Hematopoietic multipotent progenitor cell treated with erythropoietin and hydrocortisone succinate and interleukin-3 and kit ligand, for 4 days (in vitro differentiated cells): ENCODE measurements at regions not wholly inside any gene's neighbourhood (a gene's known extent, or its start where the extent isn't known, plus 50 kb on each side); places are given as distances from the start of the nearest gene placed in this dataset.
"Not testable (repeated sequence)": the region's sequence is repeated elsewhere in the genome, so short reads cannot be mapped to it uniquely, and the experiment has no call there.

ENCODE experiments used
- DNase-seq: peaks from one replicate; pipeline ENCODE4 v3.0.0-alpha.2; 2015

DNA sequence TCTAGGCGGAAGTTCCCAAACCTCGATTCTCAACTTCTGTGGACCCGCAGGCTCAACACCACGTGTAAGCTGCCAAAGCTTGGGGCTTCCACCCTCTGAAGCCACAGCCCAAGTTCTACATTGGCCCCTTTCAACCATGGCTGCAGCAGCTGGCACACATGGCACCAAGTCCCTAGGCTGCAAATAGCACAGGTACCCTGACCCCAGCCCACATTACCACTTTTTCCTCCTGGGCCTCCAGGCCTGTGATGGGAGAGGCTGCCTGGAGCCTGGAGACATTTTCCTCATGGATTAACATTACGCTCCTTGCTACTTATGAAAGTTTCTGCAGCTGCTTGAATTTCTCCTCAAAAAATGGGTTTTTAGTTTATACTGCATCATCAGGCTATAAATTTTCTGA lies 479.5 kb downstream of the PCDH7 start:
- DNase-seq = no peak

DNA sequence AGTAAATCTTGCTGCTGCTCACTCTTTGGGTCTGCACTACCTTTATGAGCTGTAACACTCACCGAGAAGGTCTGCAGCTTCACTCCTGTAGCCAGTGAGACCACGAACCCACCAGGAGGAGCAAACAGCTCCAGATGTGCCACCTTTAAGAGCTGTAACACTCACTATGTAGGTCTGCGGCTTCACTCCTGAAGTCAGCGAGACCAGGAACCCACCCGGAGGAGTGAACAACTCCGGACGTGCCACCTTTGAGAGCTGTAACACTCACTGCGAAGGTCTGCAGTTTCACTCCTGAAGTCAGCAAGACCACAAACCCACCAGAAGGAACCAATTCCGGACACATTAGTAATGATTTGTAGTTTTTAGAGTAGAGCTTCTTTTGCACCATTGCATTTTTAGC lies 481.9 kb downstream of the PCDH7 start:
- DNase-seq = not testable (repeated sequence)

- no peak for DNase-seq
These were observed 484.7 kb downstream of the PCDH7 start for GRCh38 chr4:31204874-31205273.

DNA sequence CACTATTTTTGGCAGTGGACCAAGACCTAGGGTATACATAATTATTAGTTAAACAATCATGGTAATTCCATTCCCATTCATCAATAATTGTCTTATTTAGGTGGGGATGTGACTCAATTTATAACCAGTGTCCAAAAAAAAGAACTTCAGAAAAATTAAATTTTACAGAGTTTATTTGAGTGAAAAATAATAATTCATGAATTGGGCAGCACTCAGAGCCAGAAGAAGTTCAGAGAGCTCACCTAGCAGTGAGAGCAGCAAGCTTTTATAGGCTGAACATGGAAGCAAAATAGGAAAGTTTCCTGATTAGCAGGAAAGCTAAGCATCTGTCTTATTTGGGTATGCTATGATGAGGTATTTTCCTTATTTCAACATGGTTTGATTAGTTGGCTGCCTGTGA lies 500.8 kb downstream of the PCDH7 start:
- no peak for DNase-seq

GRCh38 chr4:31228068-31228467 lies 507.9 kb downstream of the PCDH7 start:
- DNase-seq = no peak

- no peak for DNase-seq
These were observed 510.4 kb downstream of the PCDH7 start for GRCh38 chr4:31230594-31230993.

DNA sequence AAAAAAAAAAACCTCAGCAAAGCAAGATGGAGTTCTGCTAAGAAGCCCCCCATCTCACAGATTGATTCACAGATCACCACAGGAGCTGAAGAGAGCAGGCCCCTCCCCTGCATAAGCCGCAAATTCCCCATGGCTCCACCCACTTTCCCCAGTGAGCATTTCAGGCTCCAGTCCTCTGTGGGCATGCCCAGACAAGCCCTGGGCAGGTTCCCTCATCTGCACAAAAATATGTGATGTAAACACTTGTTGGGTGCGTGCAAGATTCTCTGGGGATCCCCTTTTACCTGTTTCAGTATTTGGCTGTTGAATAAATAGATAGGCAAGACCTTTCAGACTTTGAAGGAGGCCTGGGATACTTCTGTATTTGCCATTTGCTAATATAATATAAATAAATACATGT lies 514.3 kb downstream of the PCDH7 start:
- no peak for DNase-seq

DNA sequence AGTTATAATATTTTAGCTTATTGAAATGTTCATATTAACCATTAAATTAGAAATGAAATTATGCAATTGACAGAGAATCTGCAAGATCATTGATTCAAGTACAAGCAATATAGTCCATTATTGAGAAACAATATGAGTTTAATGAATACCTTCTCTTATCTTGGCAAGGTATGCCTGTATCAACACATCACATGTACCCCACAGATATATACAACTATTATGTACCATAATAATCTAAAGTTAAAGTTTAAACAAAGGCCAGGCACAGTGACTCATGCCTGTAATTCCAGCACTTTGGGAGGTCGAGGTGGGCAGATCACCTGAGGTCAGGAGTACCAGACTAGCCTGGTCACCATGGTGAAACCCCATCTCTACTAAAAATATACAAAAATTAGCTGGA lies 514.7 kb downstream of the PCDH7 start:
- no peak for DNase-seq

DNA sequence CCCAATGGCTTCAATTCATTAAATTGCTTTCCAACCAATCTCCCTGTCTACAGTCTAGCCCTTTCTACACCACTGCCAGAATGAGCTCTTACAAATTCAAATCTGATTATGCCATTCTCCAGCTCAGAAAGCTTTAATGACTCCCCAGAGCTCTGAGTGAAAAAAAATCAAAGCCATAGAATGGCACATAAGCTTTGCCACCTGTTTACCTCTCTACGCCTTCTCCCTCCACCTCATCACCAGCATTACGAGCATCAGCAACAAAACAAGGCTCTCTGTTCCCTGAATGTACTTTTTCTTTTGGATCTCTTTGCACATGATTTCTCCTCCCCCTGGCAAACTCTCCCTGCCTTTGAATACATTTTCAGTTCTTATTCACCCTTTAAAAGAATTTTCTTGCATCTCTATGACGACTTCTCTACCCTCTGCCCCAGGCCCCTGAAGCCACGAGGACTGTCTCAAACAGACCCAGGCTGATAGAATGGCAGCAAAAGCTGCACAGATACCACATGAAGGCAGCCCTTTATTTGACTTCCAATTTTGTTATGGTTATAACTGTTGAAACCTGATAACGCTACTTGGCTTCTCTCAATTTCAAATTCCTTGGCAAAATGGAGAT lies 516.0 kb downstream of the PCDH7 start:
- no peak for DNase-seq

DNA sequence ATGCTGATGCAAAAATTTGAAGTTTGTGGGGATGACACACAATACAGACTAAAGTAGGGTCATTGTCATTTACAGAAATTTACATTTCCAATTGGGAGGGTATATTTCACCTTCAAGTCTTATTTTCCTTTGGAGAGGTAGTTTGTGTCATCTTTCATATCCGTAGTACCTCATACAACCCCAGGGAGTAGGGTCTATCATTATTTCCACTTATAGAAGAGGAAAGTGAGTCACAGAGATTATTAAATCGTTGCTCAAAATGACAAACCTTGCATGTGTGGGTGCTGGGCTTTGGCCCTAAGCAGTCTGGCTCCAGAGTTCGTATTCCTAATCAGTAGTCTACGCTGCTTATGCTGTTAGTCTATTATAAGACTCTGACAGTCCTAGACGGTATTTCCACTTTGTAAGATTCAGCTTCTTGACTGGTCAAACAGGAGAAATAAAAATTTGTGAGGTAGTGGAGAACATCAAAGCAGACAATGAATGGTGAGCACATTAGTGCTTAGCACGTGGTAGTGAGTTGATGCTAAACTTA lies 516.5 kb downstream of the PCDH7 start:
- DNase-seq = no peak

- DNase-seq = no peak
These were observed 517.1 kb downstream of the PCDH7 start for GRCh38 chr4:31237233-31237632.

GRCh38 chr4:31239886-31240285 lies 519.7 kb downstream of the PCDH7 start:
- no peak for DNase-seq

DNA sequence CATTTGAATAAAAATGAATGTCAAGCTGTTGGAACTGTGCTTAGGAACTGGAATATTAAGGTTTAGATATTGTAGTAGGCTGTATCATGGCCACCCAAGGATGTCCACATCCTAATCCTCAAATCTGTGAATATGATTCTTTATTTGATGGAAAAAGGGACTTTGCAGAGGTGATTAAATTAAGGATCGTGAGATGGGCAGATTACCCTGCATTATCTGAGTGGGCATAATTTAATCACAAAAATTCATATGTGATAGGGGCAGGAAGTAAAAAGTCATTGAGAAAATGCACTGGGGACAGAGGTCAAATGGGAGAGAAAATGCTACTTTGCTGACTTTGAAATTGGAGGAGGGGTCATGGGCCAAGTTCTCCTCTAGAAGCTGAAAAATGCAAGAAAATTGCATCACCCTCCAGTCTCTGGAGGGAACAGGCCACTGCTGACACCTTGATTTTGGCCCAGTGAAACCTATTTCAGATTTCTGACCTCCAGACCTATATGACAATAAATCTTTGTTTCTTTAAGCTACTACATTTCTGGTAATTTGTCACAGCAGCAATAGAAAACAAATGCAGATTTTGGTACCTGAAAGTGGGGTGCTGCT lies 521.4 kb downstream of the PCDH7 start:
- no peak for DNase-seq

- no peak for DNase-seq
These were observed 526.7 kb downstream of the PCDH7 start for GRCh38 chr4:31246856-31247255.

DNA sequence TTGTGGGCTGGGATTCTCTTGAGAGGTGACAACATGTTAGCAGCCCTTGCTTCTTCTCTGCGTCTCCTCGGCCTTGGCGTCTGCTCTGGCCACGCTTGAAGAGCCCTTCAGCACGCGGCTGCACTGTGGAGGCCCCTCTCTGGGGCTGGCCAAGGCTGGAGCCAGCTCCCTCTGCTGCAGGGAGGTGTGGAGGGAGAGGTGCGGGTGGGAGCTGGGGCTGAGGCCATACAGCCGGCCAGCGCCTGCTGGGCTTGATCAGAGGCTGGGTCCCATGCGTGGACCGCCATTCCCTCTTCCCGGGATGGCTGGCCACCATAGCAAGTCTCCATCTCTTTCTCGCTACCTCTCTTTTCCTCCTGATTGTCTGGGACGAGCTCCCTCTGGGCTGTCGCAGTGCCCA lies 539.0 kb downstream of the PCDH7 start:
- no peak for DNase-seq

- no peak for DNase-seq
These were observed 541.5 kb downstream of the PCDH7 start for GRCh38 chr4:31261632-31262031.

DNA sequence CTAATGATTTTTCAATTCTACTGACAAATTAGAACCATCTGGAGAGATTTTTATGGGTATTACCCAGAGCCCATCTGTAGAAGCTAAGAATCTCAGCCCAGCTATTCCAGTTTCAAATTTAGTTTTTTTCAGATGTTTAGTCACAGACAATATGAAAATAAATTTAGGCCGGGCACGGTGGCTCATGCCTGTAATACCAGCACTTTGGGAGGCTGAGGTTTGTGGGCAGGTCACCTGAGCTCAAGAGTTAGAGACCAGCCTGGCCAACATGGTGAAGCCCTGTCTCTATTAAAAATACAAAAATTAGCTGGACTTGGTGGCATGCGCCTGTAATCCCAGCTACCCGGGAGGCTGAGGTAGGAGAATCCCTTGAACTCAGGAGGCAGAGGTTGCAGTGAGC lies 545.9 kb downstream of the PCDH7 start:
- not testable (repeated sequence) for DNase-seq

- no peak for DNase-seq
These were observed 552.3 kb downstream of the PCDH7 start for GRCh38 chr4:31272331-31273061.

- no peak for DNase-seq
These were observed 555.7 kb downstream of the PCDH7 start for GRCh38 chr4:31275906-31276305.

GRCh38 chr4:31283679-31284078 lies 563.5 kb downstream of the PCDH7 start:
- DNase-seq = no peak

GRCh38 chr4:31290836-31291235 lies 570.7 kb downstream of the PCDH7 start:
- no peak for DNase-seq

DNA sequence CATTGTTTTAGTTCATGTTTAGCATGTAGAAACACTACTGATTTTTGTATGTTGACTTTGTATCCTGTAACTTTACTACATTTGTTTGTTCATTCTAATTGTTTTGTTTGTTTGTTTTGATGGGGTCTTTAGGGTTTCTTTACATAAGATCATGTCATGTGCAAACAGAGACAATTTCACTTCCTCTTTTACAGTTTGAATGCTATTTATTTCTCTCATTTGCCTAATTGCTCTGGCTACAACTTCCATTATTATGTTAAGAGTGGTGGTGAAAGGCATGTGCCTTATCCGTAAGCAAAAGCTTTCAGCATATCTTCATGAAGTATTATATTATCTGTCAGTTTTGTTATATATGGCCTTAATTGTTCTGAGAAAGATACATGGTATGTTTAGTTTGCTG lies 571.1 kb downstream of the PCDH7 start:
- no peak for DNase-seq

- no peak for DNase-seq
These were observed 574.7 kb downstream of the PCDH7 start for GRCh38 chr4:31294655-31295480.
